A549 (cell line): ENCODE measurements at regions not wholly inside any gene's neighbourhood (a gene's known extent, or its start where the extent isn't known, plus 50 kb on each side); places are given as distances from the start of the nearest gene placed in this dataset.

Source experiments
- ATAC-seq, 2 experiments: fragments of 200-7000 bp in 1 of 2; fragments of >200 bp in 1 of 2; cut with Nextera tagmentation in 1 of 2; cut with Tn5 transposase in 1 of 2; 3 replicates each; pipeline versions ENCODE4 v1.8.0 to v1.9.1; 2018 to 2020; ENCODE audit warnings: mild to moderate bottlenecking in 1 of 2, moderate library complexity in 1 of 2
- CTCF ChIA-PET: fragments of 300-600 bp; sonication (Branson Sonifier 250); formaldehyde crosslinking; extraction: SDS; loops from one replicate; lab custom pipeline; 2021; ENCODE audit warnings: antibody characterized with exemption, inconsistent platforms; lab: Yijun Ruan, JAX
- POLR2A ChIA-PET: fragments of 350-600 bp; formaldehyde crosslinking; extraction: SDS; loops from one replicate; lab custom pipeline; 2021; ENCODE audit warnings: antibody characterized with exemption, inconsistent platforms; lab: Yijun Ruan, JAX
- DNase-seq, 2 experiments: peaks; one replicate each; pipeline versions ENCODE4 v3.0.0 to v3.0.0-alpha.2; 2011 to 2016; ENCODE audit warnings: low read depth in 1 of 2, low spot score in 1 of 2
- FAIRE-seq: peaks from 2 replicates; lab custom pipeline; 2011; peaks lifted over from hg19 to GRCh38; lab: Jason Lieb, UNC
- H3K27ac ChIP-seq, 2 experiments: fragments of >200 bp; sonication (Bioruptor Twin); formaldehyde crosslinking; 3 replicates each; pipeline ENCODE4 v1.5.1; 2016 to 2017
- H3K4me1 ChIP-seq: fragments of >200 bp; sonication (Bioruptor Twin); formaldehyde crosslinking; 3 replicates; pipeline ENCODE4 v1.6.1; 2016
- H3K4me2 ChIP-seq: fragments of >200 bp; sonication (Bioruptor Twin); formaldehyde crosslinking; 3 replicates; pipeline ENCODE4 v1.6.1; 2016
- H3K4me3 ChIP-seq: fragments of >200 bp; sonication (Bioruptor Twin); formaldehyde crosslinking; 3 replicates; pipeline ENCODE4 v1.5.1; 2016
- H3K9me3 ChIP-seq: fragments of >200 bp; sonication (Bioruptor Twin); formaldehyde crosslinking; 3 replicates; pipeline ENCODE4 v1.6.1; 2016
- CBX2 ChIP-seq: fragments of 200-600 bp; sonication (generic); IDR thresholded peaks from 2 replicates; pipeline ENCODE4 v1.6.1; 2016; ENCODE audit warnings: low read depth, mild to moderate bottlenecking, borderline replicate concordance
- CEBPB ChIP-seq, 2 experiments: fragments of >200 bp in 1 of 2; sonication (Bioruptor Twin) in 1 of 2; formaldehyde crosslinking in 1 of 2; IDR thresholded peaks; 2 replicates each; pipeline ENCODE4 v1.6.1; 2012 to 2016
- CHD2 ChIP-seq: fragments of 150-350 bp; IDR thresholded peaks from 2 replicates; pipeline ENCODE4 v1.6.1; 2014; ENCODE audit warnings: low read length; ENCODE audit not compliant: partially characterized antibody
- CTCF ChIP-seq: fragments of >200 bp; sonication (Bioruptor Twin); formaldehyde crosslinking; IDR thresholded peaks from 3 replicates; pipeline ENCODE4 v1.5.1; 2016
- ELK1 ChIP-seq: fragments of 150-350 bp; IDR thresholded peaks from 2 replicates; pipeline ENCODE4 v1.6.1; 2014; ENCODE audit warnings: low read depth, mild to moderate bottlenecking, low read length
- FOSL2 ChIP-seq, 2 experiments: fragments of 450-650 bp in 1 of 2; fragments of >200 bp in 1 of 2; sonication (Bioruptor Twin) in 1 of 2; formaldehyde crosslinking; IDR thresholded peaks; 2 replicates each; pipeline versions ENCODE4 v1.5.0 to v1.6.1; 2016 to 2020; ENCODE audit warnings: mild to moderate bottlenecking in 1 of 2, moderate library complexity in 1 of 2
- HDAC2 ChIP-seq: fragments of 200-600 bp; sonication (generic); IDR thresholded peaks from 2 replicates; pipeline ENCODE4 v1.6.1; 2016
- HES2 ChIP-seq: fragments of >200 bp; sonication (Bioruptor Twin); formaldehyde crosslinking; IDR thresholded peaks from 2 replicates; pipeline ENCODE4 v1.6.1; 2016
- HOXB13 ChIP-seq: fragments of 250-450 bp; sonication (Bioruptor Pico); IDR thresholded peaks from 2 replicates; pipeline ENCODE4 v1.5.0; 2020; ENCODE audit warnings: low read depth, mild to moderate bottlenecking, moderate library complexity
- HOXB5 ChIP-seq: fragments of 250-450 bp; sonication (Bioruptor Pico); IDR thresholded peaks from 2 replicates; pipeline ENCODE4 v1.5.0; 2020; ENCODE audit warnings: mild to moderate bottlenecking, moderate library complexity
- MAZ ChIP-seq: fragments of 150-350 bp; IDR thresholded peaks from 2 replicates; pipeline ENCODE4 v1.6.1; 2014; ENCODE audit warnings: antibody characterized with exemption, low read depth, low read length, borderline replicate concordance
- RAD21 ChIP-seq, 2 experiments: fragments of >200 bp in 1 of 2; sonication (Bioruptor Twin) in 1 of 2; formaldehyde crosslinking in 1 of 2; IDR thresholded peaks in 1 of 2; conservative IDR thresholded peaks in 1 of 2; 2 replicates in 1 of 2; 3 replicates in 1 of 2; pipeline ENCODE4 v1.6.1; 2012 to 2018; ENCODE audit warnings: inconsistent platforms in 1 of 2
- RARB ChIP-seq: fragments of 250-450 bp; sonication (Bioruptor Pico); IDR thresholded peaks from 2 replicates; pipeline ENCODE4 v1.8.0; 2021; ENCODE audit warnings: mild to moderate bottlenecking, moderate library complexity
- RNF2 ChIP-seq: fragments of 200-600 bp; sonication (generic); IDR thresholded peaks from 2 replicates; pipeline ENCODE4 v1.6.1; 2016; ENCODE audit warnings: low read depth, mild to moderate bottlenecking, antibody characterized with exemption, moderate library complexity, borderline replicate concordance
- SMC3 ChIP-seq: fragments of >200 bp; sonication (Bioruptor Twin); formaldehyde crosslinking; IDR thresholded peaks from 3 replicates; pipeline ENCODE4 v1.6.1; 2018; ENCODE audit warnings: inconsistent platforms
- ZSCAN20 ChIP-seq: fragments of 250-450 bp; sonication (Bioruptor Pico); IDR thresholded peaks from 2 replicates; pipeline ENCODE4 v1.8.0; 2022; ENCODE audit warnings: mild to moderate bottlenecking, moderate library complexity
- WGBS: methylation state at CpG from one replicate; pipeline ENCODE4 v1.1.6; 2017; ENCODE audit errors: missing lambda C conversion rate; 5-methylcytosine and 5-hydroxymethylcytosine counted together
- TF ChIP-seq, protein P1 (sequence below): IDR thresholded peaks from 2 replicates; pipeline ENCODE4 v1.6.1; 2012; ENCODE audit warnings: low read depth, borderline replicate concordance

DNA sequence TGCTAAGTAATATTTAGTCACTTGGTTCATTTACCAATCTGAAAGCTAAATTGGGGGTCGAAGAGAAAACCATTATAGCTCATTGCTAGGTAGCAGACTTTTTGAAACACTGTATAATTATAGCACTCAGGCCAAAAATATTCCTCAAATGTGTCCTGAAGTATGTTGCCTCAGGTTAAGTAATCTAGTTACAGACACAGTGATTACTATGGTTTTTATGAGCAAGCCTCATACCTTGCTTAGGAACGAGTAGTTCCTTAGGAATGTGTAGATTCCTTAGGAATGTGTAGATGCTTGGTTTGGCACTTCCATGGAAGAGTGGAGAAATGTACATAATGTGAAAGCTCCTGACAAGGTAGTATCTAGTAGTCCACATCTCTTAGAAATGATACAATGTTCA lies 387.5 kb downstream of the LMO7 start:
- WGBS: 7% methylated on average over 2 of the region's 2 CpGs
- TF ChIP-seq CTCF: no peak
- ChIA-PET POLR2A (no interaction called here), CTCF (no interaction called here)
- H3K4me2 ChIP-seq: no peak overlapping the region
- no peak for FAIRE-seq
- H3K4me1 ChIP-seq: no peaks in the 10 kb centered on the region
- no peak overlapping the region for H3K27ac ChIP-seq
- no peak for ATAC-seq
- H3K9me3 ChIP-seq: no peaks in the 10 kb centered on the region
- DNase-seq: no peak
- H3K4me3 ChIP-seq: no peak overlapping the region

DNA sequence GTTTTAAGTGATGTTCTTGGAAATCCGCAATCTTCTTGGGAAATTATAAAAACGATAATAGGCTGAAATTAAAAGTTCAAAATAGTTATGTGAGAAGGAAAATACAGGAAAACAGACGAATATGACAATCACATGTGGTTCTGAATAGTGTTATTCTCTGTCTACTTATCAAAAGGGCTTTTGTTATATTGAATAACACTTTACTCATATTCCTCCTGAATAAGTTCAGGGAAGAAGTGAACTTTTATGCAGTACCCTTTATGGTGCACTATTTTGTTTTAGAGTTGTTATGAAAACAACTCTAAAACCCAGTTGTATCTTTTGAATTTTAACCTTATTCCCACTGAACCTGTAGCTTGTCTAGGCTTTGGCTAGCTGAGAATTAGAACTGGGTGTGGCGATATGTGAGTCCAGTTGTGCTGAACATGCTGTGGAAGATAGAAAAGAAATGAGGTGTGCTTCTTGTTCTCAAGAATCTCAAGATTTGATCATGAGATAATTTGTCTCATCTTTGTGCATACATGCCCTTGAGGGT lies 384.4 kb downstream of the LMO7 start:
- no peak for TF ChIP-seq RNF2
- TF ChIP-seq, all 56 proteins: peak for 0
- ATAC-seq (no peak), DNase-seq (no peak), FAIRE-seq (no peak)
- no peaks in the 10 kb centered on the region for H3K4me1 ChIP-seq
- 74% methylated on average over 4 of the region's 4 CpGs for WGBS
- no peak overlapping the region for H3K4me3 ChIP-seq
- ChIA-PET CTCF (no interaction called here), POLR2A (no interaction called here)
- H3K4me2 ChIP-seq: no peak overlapping the region
- no peak overlapping the region for H3K27ac ChIP-seq
- no peaks in the 10 kb centered on the region for H3K9me3 ChIP-seq

GRCh38 chr13:76019421-76020044 lies 383.4 kb downstream of the LMO7 start:
- WGBS: 77% methylated on average over 15 of the region's 21 CpGs
- ChIA-PET CTCF (no interaction called here), POLR2A (no interaction called here)
- no peak overlapping the region for H3K4me2 ChIP-seq
- H3K27ac ChIP-seq: no peak overlapping the region
- DNase-seq: peak in 1 of 2 experiments; percentile 18
- TF ChIP-seq CEBPB (IDR thresholded peaks at IDR 0.05) (no peak), RARB (no peak), RAD21 (conservative IDR thresholded peaks at IDR 0.05 in 1 of 2, IDR thresholded peaks at IDR 0.05 in 1 of 2) (peak; percentile 26 to 47; a peak in 3 of 5 replicates), SMC3 (peak; percentile 29; the same call in 2 of the 3 replicates), CTCF (peak; percentile 22; the same call in 1 of the 3 replicates)
- TF ChIP-seq, all 56 proteins: peak for 3
- peak; percentile 66 to 95; a peak in 4 of 6 replicates for ATAC-seq
- Histone ChIP-seq H3K9me3 (no peaks in the 10 kb centered on the region), H3K4me3 (no peak overlapping the region), H3K4me1 (no peaks in the 10 kb centered on the region)
- no peak for FAIRE-seq

- CTCF ChIA-PET: interaction anchor here (1.5 to 1.9 kb wide), 2 partner anchors 142 to 322 kb away, joined by 4 to 5 read pairs; no protein-coding TSS in a partner anchor
- no peak for FAIRE-seq
Measured at GRCh38 chr13:76017861-76018556, 381.9 kb downstream of the LMO7 start.

More at GRCh38 chr13:76017861-76018556, 381.9 kb downstream of the LMO7 start:
- POLR2A ChIA-PET: no interaction called here
- no peak for DNase-seq
- no peak overlapping the region for H3K27ac ChIP-seq
- TF ChIP-seq ELK1: no peak
- no peak for TF ChIP-seq FOSL2 (IDR thresholded peaks at IDR 0.05)
- TF ChIP-seq FOSL2 (CRISPR knock-in tag; IDR thresholded peaks at IDR 0.05): no peak
- no peak for TF ChIP-seq HDAC2
- no peak for TF ChIP-seq CEBPB (IDR thresholded peaks at IDR 0.05)
- no peak for TF ChIP-seq CTCF
- no peak for TF ChIP-seq MAZ
- no peak for TF ChIP-seq ZSCAN20 (CRISPR knock-in tag)
- no peak for TF ChIP-seq HOXB5 (CRISPR knock-in tag)
- no peak for TF ChIP-seq CBX2
- TF ChIP-seq, protein P1, sequence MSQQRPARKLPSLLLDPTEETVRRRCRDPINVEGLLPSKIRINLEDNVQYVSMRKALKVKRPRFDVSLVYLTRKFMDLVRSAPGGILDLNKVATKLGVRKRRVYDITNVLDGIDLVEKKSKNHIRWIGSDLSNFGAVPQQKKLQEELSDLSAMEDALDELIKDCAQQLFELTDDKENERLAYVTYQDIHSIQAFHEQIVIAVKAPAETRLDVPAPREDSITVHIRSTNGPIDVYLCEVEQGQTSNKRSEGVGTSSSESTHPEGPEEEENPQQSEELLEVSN: no peak
- no peak for TF ChIP-seq HOXB13
- no peak for TF ChIP-seq CHD2
- no peak for TF ChIP-seq HES2
- H3K4me2 ChIP-seq: no peak overlapping the region
- no peak overlapping the region for H3K4me3 ChIP-seq
- no peaks in the 10 kb centered on the region for H3K4me1 ChIP-seq
- WGBS: 93% methylated on average over 5 of the region's 5 CpGs
- no peak for ATAC-seq
- H3K9me3 ChIP-seq: no peaks in the 10 kb centered on the region
